ENCODE measurements at regions not wholly inside any gene's neighbourhood (a gene's known extent, or its start where the extent isn't known, plus 50 kb on each side); places are given as distances from the start of the nearest gene placed in this dataset.

- H3K27ac Mint-ChIP-seq = no peak overlapping the region
- no peak overlapping the region for H3K27ac ChIP-seq (ENCODE audit: insufficient read length, low read depth, low read length)
- no CpG with 5 or more reads among the region's 4 CpGs for WGBS (ENCODE audit: extremely low coverage, insufficient read length, low lambda C conversion rate)
Observed at GRCh38 chr13:50521006-50521830, 322.3 kb downstream of the DLEU7 start.

More at GRCh38 chr13:50521006-50521830, 322.3 kb downstream of the DLEU7 start:
- Mint-ChIP-seq H3K27me3 (ENCODE audit: low read depth) (no peaks in the 10 kb centered on the region), H3K9me3 (no peaks in the 10 kb centered on the region; a peak in 1 of 5 replicates), H3K4me3 (no peak overlapping the region), H3K4me1 (peaks cover 13 to 14% of the 10 kb centered on the region in 2 experiments), H3K36me3 (ENCODE audit: insufficient read depth in 1 of 3, low read depth in 3 of 3) (no peaks in the 10 kb centered on the region)
- H2AK5ac ChIP-seq (ENCODE audit: insufficient read length, low read length) = no peak overlapping the region
- TF ChIP-seq, protein P1, sequence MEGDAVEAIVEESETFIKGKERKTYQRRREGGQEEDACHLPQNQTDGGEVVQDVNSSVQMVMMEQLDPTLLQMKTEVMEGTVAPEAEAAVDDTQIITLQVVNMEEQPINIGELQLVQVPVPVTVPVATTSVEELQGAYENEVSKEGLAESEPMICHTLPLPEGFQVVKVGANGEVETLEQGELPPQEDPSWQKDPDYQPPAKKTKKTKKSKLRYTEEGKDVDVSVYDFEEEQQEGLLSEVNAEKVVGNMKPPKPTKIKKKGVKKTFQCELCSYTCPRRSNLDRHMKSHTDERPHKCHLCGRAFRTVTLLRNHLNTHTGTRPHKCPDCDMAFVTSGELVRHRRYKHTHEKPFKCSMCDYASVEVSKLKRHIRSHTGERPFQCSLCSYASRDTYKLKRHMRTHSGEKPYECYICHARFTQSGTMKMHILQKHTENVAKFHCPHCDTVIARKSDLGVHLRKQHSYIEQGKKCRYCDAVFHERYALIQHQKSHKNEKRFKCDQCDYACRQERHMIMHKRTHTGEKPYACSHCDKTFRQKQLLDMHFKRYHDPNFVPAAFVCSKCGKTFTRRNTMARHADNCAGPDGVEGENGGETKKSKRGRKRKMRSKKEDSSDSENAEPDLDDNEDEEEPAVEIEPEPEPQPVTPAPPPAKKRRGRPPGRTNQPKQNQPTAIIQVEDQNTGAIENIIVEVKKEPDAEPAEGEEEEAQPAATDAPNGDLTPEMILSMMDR (conservative IDR thresholded peaks at IDR 0.05) = no peak
- H3K4me1 ChIP-seq (ENCODE audit: insufficient read depth, low read length) = no peaks in the 10 kb centered on the region
- no peaks in the 10 kb centered on the region for H4K20me1 ChIP-seq (ENCODE audit: control insufficient read depth, insufficient read depth, insufficient read length)
- H3K27me3 ChIP-seq (ENCODE audit: insufficient read depth, low read length) = no peaks in the 10 kb centered on the region
- no peak for DNase-seq
- no peak overlapping the region for H3K18ac ChIP-seq (ENCODE audit: insufficient read length, low read depth, low read length)
- H2BK12ac ChIP-seq (ENCODE audit: insufficient read length, low read depth, low read length) = no peak overlapping the region
- H4K5ac ChIP-seq (ENCODE audit: insufficient read length, low read depth, low read length) = no peak overlapping the region
- H3K23me2 ChIP-seq (ENCODE audit: insufficient read length, low read depth, low read length, poor library complexity, severe bottlenecking) = no peaks in the 10 kb centered on the region
- H3K56ac ChIP-seq (ENCODE audit: insufficient read length, low read depth, low read length) = no peak overlapping the region
- no peak overlapping the region for H3K4ac ChIP-seq (ENCODE audit: low read depth, low read length)
- no peak overlapping the region for H2BK20ac ChIP-seq (ENCODE audit: low read depth, low read length, poor library complexity, severe bottlenecking)
- H2AFZ ChIP-seq (ENCODE audit: low read length) = no peak overlapping the region
- no peak overlapping the region for H3T11ph ChIP-seq (ENCODE audit: low read length)
- H3K9me3 ChIP-seq (ENCODE audit: control insufficient read depth, low read depth, low read length) = no peaks in the 10 kb centered on the region
- H3K14ac ChIP-seq (ENCODE audit: insufficient read depth, low read length) = no peak overlapping the region
- H4K8ac ChIP-seq (replicated peaks; ENCODE audit: insufficient read length, low read depth, low read length) = no peak overlapping the region
- H2BK15ac ChIP-seq (ENCODE audit: low read depth, low read length) = no peak overlapping the region
- no peak overlapping the region for H3K4me2 ChIP-seq (ENCODE audit: insufficient read depth, insufficient read length, low read length)
- H2BK120ac ChIP-seq (ENCODE audit: low read depth, low read length, poor library complexity, severe bottlenecking) = no peak overlapping the region
- no peak overlapping the region for H2BK5ac ChIP-seq (ENCODE audit: insufficient read length, low read length)
- H3K79me1 ChIP-seq (ENCODE audit: insufficient read depth, low read depth, low read length, poor library complexity, severe bottlenecking) = no peaks in the 10 kb centered on the region
- no peak overlapping the region for H3K9ac ChIP-seq (ENCODE audit: extremely low read depth, insufficient read length, low read length)
- H3K79me2 ChIP-seq (ENCODE audit: insufficient read depth, low read length) = no peaks in the 10 kb centered on the region
- no peak overlapping the region for H4K91ac ChIP-seq (ENCODE audit: insufficient read length, low read depth, low read length)
- H3K23ac ChIP-seq (ENCODE audit: insufficient read length, low read depth, low read length) = no peak overlapping the region

Data from H9 (cell line).